GM19324 (cell line): ENCODE measurements at regions not wholly inside any gene's neighbourhood (a gene's known extent, or its start where the extent isn't known, plus 50 kb on each side); places are given as distances from the start of the nearest gene placed in this dataset.
"Not testable (repeated sequence)": the region's sequence is repeated elsewhere in the genome, so short reads cannot be mapped to it uniquely, and the experiment has no call there.

ENCODE experiments used
- ATAC-seq: cut with Tn5 transposase; IDR thresholded peaks from one replicate; pipeline ENCODE4 v1.9.1; 2021; ENCODE audit warnings: mild to moderate bottlenecking, moderate library complexity; ENCODE audit not compliant: unreplicated experiment, low FRiP score

- no peak for ATAC-seq
These were observed 359.0 kb downstream of the HS3ST1 start for GRCh38 chr4:11069581-11070211.

- ATAC-seq: no peak
These were observed 359.6 kb downstream of the HS3ST1 start for GRCh38 chr4:11069083-11069482.

- not testable (repeated sequence) for ATAC-seq
These were observed 362.1 kb downstream of the HS3ST1 start for GRCh38 chr4:11066584-11066983.

GRCh38 chr4:11060637-11061036, 368.1 kb downstream of the HS3ST1 start:
- ATAC-seq: not testable (repeated sequence)

DNA sequence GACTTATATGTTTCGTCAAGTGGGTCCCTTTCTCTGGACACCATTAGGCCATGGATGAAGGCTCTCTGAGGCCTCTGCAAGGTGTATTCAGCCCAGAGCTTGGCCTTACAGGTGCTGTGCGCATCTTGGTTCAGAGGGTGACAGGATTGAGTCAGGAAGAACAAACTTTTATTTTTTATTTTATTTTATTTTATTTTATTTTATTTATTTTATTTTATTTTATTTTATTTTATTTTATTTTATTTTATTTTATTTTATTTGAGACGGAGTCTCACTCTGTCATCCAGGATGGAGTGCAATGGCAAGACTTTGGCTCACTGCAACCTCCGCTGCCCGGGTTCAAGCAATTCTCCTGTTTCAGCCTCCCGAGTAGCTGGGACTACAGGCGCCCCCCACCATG, 370.4 kb upstream of the CLNK start:
- ATAC-seq: not testable (repeated sequence)

DNA sequence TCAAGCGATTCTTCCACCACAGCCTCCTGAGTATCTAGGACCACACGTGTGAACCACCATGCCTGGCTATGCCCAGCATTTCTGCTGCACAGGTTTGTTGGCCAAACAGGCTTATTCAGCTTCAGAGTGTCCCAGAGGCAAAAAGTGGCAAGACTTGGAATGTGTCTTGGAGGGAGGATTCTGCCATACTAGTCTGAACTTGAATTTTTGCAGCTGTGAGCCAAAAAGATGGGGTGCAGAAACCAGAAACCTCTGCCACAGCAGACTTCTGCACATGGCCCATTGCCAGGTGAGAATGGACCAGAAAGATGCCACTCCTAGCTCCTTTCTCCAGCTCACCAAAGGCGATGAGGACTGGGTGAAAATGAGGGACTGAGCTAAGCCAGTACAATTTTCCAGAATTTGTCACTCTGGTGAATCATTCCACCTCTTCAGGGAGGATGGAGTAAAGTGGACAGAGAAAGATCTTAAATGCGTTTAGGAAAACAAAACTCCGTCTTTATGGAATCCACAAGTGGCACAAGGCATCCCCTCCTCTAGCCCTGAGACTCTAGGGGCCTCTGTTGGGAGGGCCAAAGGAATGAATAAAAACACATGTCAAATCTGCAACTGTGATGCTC, 369.1 kb upstream of the CLNK start:
- no peak for ATAC-seq

GRCh38 chr4:11051181-11051580, 366.6 kb upstream of the CLNK start:
- ATAC-seq: no peak

DNA sequence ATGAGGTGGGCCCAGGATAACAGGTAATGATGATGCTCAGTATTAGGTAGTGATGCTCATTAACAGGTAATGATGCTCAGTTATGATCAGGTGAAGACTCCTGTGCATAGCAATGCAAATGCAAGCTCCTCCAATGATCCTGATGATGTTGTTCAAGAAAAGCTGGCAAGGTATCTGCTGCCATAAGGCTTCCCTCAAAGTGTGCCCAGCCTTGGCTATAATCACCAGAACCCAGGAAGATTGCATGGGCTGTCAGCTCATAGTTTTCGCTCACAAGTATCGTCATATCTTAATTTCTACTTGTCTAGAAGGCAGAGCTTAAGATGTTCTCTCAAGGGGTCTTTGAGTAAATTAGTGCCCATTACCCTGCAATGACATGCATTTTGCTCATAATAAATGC, 366.2 kb upstream of the CLNK start:
- no peak for ATAC-seq

DNA sequence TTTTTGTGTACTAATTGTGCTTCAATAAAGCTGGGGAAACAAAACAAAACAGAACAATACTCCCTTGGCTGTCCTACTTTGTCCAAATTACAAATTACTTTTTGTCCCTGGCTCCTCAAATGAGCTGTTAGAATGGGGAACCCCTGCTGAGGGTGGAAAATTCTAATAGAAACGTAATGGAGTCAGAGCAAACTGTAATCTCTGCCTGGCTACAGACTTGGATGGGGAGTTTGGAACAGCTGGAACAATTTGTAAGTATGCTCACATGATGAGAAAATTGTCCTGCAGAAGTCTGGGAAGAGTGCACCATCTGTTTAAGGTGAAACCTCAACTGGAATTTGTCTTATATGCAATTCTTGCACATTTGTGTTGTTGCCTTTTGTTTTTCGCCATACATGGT, 364.4 kb upstream of the CLNK start:
- ATAC-seq: no peak

DNA sequence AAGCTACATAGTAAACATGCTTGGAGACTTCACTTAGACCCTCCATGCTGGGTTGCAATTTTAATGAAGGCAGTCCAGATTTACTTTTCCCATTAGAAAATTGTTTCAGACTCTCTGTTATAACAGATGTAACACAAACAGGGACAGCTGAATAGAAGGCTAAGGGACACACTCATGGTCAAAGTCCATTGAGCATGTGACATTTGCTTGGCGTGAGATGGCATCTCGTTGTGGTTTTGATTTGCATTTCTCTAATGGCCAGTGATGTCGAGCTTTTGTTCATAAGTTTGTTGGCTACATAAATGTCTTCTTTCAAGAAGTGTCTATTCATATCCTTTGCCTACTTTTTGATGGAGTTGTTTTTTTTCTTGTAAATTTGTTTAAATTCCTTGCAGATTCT, 358.2 kb upstream of the CLNK start:
- ATAC-seq: no peak

DNA sequence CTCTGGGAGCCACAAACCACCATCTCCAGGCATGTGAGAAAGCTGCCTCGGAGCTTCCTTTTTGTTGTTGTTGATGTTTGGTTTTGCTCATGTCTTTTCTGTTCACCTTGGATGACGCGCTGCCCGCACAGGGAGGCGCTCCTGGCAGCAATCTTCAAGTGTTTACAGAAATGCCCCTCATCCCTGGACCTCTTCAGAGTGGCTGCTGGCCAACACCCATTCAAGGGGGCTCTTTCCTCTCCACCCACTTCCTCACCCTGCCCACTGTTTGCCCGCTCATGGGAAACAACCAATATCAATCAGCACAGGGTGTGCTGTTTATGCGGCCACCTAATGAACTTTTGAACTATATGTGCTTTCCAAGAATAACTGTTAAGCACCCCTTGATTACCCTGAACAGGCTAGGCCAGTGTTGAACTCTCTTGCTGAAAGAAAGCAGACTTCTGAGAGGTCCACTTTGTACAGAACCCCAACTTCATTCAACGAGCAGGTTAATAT, 355.1 kb upstream of the CLNK start:
- ATAC-seq: no peak

DNA sequence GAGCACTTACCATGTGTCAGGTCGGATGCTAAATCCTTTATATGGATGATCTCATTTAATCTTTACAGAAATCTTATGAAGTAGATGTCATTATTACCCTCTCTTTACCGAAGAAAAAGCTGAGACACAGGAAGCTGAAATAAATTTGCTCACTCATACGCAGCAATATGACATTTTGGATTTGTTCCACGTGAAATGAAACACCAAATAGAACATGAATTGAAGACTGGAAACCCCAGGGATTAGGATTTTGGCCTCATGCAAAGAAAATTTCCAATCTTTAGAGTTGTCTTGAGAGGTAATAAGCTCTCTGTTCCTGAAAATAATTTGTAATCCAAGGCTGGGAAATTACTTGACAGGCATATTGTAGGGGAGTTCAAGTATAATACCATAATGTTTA, 354.4 kb upstream of the CLNK start:
- no peak for ATAC-seq

GRCh38 chr4:11037637-11038036, 353.1 kb upstream of the CLNK start:
- no peak for ATAC-seq

GRCh38 chr4:11028334-11028733, 343.8 kb upstream of the CLNK start:
- ATAC-seq: no peak

- no peak for ATAC-seq
These were observed 336.8 kb upstream of the CLNK start for GRCh38 chr4:11021333-11021732.

- no peak for ATAC-seq
These were observed 335.1 kb upstream of the CLNK start for GRCh38 chr4:11019451-11020240.

- ATAC-seq: no peak
These were observed 329.6 kb upstream of the CLNK start for GRCh38 chr4:11014199-11014598.

- ATAC-seq: no peak
These were observed 328.6 kb upstream of the CLNK start for GRCh38 chr4:11013094-11013664.

GRCh38 chr4:11011249-11011648, 326.7 kb upstream of the CLNK start:
- no peak for ATAC-seq

- ATAC-seq: no peak
These were observed 326.1 kb upstream of the CLNK start for GRCh38 chr4:11010624-11011023.

DNA sequence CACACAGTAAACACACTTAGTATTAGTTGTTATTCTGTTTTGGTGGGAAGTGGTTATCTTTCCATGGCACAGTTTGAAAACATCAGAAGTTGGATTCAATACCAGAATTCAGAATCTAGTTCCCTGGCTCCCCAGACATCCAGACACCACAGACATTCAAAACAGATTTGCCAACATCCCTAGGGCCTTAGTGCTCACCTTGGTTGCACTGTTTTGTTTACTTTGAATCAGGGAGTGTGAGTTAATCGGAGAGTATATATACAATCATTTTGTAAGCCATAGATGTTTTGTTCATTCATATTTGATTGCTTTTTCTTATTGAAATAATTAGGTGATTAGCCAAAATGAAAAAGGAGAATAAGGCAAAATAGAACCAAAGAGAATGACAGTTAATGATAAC, 324.7 kb upstream of the CLNK start:
- no peak for ATAC-seq
